IPS DF 4.7 (cell line): ENCODE measurements at regions not wholly inside any gene's neighbourhood (a gene's known extent, or its start where the extent isn't known, plus 50 kb on each side); places are given as distances from the start of the nearest gene placed in this dataset.
"Not testable (repeated sequence)": the region's sequence is repeated elsewhere in the genome, so short reads cannot be mapped to it uniquely, and the experiment has no call there.

Experiments used
- DNase-seq: peaks from one replicate; pipeline ENCODE4 v3.0.0-alpha.2; 2013; ENCODE audit warnings: low spot score; ENCODE audit errors: extremely low read depth

- no peak for DNase-seq
Observed at GRCh38 chr5:2110934-2111462, 228.3 kb upstream of the IRX4 start.

GRCh38 chr5:2110137-2110933 lies 227.6 kb upstream of the IRX4 start:
- DNase-seq, result no peak

- DNase-seq, result no peak
Observed at GRCh38 chr5:2109566-2109965, 226.8 kb upstream of the IRX4 start.

- DNase-seq, result no peak
Observed at GRCh38 chr5:2106721-2107120, 224.0 kb upstream of the IRX4 start.

GRCh38 chr5:2105141-2105540 lies 222.4 kb upstream of the IRX4 start:
- DNase-seq, result no peak

- no peak for DNase-seq
Observed at GRCh38 chr5:2103940-2104339, 221.2 kb upstream of the IRX4 start.

GRCh38 chr5:2102819-2103776 lies 220.4 kb upstream of the IRX4 start:
- no peak for DNase-seq

- DNase-seq, result no peak
Observed at GRCh38 chr5:2101685-2102084, 219.0 kb upstream of the IRX4 start.

GRCh38 chr5:2096887-2097505 lies 214.3 kb upstream of the IRX4 start:
- DNase-seq, result no peak

- DNase-seq, result no peak
Observed at GRCh38 chr5:2095011-2095410, 212.3 kb upstream of the IRX4 start.

GRCh38 chr5:2094616-2094995 lies 211.9 kb upstream of the IRX4 start:
- DNase-seq, result no peak

GRCh38 chr5:2093859-2094615 lies 211.3 kb upstream of the IRX4 start:
- DNase-seq, result no peak

- no peak for DNase-seq
Observed at GRCh38 chr5:2091921-2092320, 209.2 kb upstream of the IRX4 start.

GRCh38 chr5:2087980-2088379 lies 205.3 kb upstream of the IRX4 start:
- DNase-seq, result no peak

- no peak for DNase-seq
Observed at GRCh38 chr5:2075365-2075764, 192.6 kb upstream of the IRX4 start.

GRCh38 chr5:2071562-2071961 lies 188.8 kb upstream of the IRX4 start:
- DNase-seq, result no peak

- not testable (repeated sequence) for DNase-seq
Observed at GRCh38 chr5:2070787-2071186, 188.1 kb upstream of the IRX4 start.

- no peak for DNase-seq
Observed at GRCh38 chr5:2068531-2068930, 185.8 kb upstream of the IRX4 start.

GRCh38 chr5:2066373-2066772 lies 183.6 kb upstream of the IRX4 start:
- no peak for DNase-seq

GRCh38 chr5:2063380-2063779 lies 180.7 kb upstream of the IRX4 start:
- not testable (repeated sequence) for DNase-seq

- no peak for DNase-seq
Observed at GRCh38 chr5:2052687-2053086, 170.0 kb upstream of the IRX4 start.
